GM19099 (cell line): ENCODE measurements at regions not wholly inside any gene's neighbourhood (a gene's known extent, or its start where the extent isn't known, plus 50 kb on each side); places are given as distances from the start of the nearest gene placed in this dataset.

ENCODE experiments used
- POLR2A ChIP-seq: IDR thresholded peaks from 3 replicates; pipeline ENCODE4 v1.6.1; 2011; ENCODE audit warnings: low read depth; ENCODE audit not compliant: insufficient read length; ENCODE audit errors: extremely low read depth

DNA sequence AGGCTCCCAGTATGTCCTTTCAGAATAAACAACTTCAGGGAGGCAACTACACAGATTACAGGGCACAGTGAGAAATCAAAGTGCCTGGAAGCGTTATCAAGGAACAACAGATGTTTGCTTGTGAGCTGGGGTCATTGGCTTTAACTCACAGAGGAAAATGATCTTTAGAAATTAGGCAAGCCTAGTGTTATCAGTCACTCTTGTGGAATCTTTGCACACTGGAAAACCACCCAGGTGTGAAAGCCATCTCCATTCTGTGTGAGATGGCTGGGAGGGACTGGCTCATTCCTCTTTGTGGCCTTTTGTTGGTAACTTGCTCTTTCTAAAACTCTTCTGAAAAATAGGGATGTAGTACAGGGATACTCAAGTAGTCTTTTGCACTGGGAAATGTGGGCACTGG lies 716.0 kb downstream of the XPNPEP1 start:
- TF ChIP-seq POLR2A, result no peak

DNA sequence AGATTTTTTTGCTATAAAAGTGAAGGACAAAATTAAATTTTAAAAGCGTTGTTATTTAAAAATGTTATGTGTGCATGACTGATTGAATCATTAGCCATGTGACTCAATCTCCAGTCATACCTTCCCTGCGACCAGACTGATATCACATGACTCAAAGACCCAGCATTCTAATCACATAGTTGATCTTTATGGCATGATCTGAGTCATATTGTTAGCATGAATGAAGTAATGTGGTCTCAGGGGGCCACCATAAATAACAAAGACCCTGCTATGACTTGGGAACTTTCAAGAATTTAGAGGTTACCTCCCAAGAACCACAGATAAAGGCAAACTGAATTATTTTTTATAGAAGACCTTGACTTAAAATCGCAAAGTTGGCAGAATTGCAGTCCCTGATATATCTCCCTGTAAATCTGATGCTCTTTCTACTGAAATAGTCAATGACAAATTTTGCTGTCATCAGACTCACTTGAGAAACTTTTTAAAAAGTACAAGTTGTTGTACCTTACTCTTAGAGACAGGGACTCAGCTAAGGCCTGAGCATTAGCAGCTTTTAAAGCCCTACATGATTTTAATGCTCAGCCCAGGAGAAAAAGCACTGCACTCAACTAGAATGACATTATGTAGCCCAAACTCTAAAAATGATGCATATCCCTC lies 717.3 kb downstream of the XPNPEP1 start:
- no peak for TF ChIP-seq POLR2A

DNA sequence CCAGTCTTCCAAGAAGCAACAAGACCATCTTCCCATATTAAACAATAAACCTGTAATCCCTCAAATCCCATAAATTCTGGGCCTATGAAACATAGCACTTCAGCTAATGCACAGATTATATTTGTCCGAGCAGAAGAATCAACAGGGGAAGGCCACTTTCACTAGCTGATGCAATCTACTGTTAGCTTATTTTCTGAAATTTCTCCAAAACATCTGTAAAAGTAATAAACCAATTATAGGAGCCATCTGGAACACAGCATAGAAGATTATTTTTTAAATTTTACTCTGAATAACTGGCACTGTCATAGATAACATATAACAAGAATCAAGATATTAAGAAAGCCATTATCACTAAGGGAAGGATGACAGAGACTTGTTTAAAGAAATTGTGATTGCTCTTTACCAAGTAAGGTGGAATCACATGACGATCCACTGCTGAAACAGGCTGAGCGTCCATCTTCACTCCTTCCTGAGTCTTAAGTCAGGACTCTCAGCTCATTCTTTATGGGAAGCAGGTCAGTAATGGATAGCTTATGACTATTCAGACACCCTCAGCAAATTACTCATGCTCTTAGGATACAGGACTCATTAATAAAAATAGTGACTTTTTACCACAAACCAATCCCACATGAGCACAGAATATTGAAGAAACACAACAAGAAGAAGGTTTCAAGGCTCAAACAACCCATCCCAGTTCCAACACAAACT lies 719.5 kb downstream of the XPNPEP1 start:
- no peak for TF ChIP-seq POLR2A

DNA sequence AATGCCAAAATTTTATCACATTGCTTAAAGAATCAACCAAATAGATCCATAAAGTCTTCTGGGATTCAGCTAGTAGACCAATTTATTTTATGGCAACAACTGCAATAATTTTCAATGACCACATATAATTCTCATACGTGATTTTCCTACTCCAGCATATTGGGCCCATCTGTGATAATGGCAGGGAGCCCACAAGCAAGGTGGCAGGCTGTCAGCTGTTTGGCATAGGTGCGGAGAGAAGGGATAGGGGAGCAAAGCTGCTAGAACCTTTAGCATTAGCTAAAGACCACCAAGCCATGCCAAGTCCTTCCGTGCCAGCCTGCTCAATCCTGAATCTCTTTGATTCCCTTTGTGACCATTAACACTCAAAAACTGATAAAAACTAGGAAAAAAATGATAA lies 721.2 kb downstream of the XPNPEP1 start:
- TF ChIP-seq POLR2A, result no peak

DNA sequence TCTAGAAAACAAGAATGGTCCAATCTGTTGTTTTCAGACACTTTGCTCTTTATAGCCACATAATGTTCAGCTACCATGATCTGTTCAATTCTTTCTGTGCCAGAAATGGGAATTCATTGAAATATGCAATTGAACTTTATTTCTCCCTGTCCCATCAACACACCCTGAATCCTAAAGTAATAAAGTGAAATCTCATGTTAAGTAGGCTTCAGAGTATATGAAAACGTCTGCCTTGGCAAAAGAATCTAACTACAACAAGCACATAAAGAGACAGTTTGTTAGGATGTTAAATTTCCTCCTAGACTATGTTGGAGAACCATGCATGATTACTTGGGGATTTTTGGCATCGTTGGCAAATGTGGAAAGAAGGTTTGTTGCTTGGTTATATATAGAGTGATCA lies 722.7 kb downstream of the XPNPEP1 start:
- TF ChIP-seq POLR2A, result no peak

DNA sequence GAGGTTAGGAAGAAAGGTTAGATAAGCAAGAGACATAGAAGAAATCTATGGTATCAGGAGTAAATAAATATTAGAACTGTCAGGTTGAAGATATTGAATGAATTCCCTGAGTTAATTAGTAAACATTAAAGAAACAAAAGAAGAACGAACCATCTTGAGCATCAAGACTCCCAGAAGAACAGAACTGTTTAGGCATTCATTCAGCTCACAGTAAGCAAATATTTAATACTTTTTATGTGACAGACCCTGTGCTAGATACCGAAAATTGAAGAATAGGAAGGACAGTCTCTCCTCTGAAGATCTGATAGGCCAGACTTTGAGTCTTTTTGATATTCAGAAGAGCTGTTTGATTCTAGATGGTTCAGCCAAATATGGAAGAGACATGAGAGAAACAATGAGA lies 731.5 kb downstream of the XPNPEP1 start:
- no peak for TF ChIP-seq POLR2A

DNA sequence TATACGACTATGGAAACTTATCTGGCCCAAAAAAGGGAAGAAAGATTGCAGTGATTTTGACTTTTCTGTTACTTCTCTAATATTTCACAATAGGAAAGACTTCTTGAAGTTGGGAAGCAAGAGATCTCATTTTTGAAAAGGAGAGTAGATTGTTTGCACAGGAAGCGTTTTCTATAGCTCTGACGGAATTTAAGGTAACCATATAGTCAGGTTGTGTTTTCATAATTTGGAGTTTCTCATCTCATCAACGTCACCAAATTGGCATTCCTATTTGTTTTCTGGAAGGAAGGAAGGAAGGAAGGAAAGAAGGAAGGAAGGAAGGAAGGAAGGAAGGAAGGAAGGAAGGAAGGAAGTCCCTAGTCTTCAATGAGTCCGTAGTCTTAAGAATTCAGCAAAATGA lies 732.0 kb downstream of the XPNPEP1 start:
- no peak for TF ChIP-seq POLR2A

DNA sequence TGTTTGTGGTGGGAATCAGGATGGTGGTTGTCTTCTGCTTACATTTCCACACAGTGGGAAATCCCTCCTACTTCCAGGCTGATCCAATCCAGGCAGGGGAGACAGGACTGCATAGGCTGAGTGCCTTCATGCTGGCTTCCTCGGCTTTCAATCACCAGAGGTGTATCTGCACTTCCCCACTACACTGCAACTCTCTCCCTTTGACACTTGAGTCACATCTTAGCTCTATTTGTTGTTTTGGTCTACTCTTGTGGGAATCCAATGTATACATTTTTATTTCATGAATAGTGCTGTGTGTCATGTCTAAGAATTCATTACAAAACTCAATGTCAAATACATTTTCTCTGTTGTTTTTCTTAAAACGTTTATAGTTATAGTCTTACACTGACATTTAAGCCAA lies 735.6 kb downstream of the XPNPEP1 start:
- TF ChIP-seq POLR2A, result no peak

DNA sequence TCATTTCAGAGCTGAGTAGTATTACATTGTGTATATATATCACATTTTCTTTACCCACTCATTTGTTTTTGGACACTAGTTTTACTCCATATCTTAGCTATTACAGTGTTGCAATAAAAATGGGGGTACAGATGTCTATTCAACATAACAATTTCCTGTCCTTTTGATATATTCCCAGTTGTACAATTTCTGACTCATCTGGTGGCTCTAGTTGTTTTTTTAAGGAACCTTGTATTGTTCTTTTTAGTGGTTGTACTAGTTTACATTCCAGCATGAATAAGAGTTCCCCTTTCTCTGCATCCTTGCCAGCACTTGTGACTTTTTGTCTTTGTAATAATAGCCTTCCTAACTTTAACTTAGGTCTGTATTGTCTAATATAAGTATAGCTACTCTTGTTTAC lies 739.9 kb downstream of the XPNPEP1 start:
- no peak for TF ChIP-seq POLR2A

DNA sequence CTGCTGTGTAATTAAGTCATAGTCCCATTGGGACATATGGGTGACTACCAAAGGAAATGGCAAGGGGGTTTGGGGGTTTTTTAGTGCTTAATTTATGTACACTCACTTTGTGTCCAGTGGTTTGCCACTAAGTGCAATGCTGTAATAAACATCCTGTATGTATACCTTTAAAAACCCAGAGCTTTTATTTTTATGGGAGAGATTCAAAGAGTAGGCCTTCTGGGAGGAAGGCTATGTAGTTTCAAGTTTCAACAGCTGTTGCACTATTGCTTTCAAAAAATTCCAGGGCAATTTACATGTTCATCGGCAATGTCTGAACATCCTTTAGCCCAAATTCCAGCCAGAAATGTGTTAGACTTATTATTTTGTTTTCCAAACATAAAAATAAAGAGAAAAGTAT lies 744.7 kb downstream of the XPNPEP1 start:
- TF ChIP-seq POLR2A, result no peak

DNA sequence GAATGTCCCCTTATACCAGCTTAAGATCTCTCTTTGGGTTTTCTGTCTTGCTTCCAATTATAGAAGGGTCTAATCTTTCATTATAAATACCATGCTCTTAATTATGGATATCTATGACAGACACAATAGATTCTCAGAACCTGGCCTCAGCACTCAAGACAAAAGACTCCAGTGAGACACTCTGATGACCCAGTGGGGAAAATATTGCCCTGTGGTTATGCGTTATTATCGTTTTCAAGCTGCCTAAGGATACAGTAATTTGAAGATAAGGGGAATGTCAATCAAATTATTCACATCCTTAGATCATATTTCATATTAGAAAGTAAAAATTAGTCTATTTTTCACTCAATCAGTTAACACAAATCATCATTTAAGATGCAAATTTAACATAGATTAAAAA lies 748.8 kb downstream of the XPNPEP1 start:
- no peak for TF ChIP-seq POLR2A

DNA sequence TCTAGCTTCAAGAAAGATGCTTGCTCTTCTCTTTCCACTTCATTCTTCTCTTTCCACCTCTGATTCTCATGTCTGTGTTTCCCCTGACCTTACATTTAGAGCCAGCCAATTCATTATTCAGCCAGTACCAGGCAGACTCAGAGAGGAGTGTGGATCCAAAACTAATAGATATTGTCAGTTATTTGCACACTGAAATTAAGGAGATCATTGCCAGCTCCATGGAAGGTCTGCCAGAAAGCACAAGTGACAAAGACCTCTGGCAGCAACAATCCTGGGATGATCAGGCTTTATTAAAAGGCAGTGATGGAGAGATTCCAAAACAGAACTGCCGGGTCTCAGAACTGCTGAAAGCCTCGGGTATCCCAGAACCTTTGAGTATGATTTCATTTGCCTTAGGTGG lies 749.4 kb downstream of the XPNPEP1 start:
- TF ChIP-seq POLR2A, result no peak

DNA sequence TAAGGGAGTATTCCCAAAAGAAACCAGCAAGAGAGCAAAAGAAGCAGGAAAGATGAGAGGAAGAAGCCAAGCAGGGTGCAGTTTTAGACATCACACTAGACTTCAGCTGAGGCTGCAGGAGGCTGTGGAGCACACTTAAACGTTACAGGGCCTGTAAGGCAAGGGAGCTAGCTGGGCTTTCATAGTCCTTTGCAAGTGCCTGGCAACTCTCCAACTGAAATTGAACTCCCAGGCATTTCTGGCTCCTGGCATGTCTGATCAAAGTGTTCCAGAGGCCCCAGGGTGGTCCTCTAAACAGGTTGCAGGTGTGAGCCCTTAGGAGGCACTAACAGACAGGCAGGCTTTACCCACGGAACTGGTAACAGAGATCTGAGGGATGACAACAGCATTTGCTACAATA lies 750.2 kb downstream of the XPNPEP1 start:
- TF ChIP-seq POLR2A, result no peak

DNA sequence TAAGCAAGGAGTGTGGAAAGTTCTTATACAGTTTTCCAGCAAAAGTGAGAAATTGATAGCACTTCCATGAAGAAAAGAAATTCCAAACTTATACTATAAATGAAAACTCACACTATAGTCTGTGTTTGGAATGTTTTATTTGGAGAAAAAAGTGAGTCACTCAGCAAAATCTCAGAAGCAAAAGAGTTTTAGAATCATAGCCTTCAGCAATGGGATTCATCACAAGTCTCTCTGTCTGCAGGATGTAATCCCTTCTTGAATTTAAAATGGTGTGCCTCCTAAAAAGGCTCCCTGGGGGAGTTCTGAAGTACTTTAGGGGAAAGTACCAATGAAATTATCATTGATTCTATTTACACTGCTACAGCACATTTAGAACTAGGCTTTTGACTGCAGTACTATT lies 756.4 kb downstream of the XPNPEP1 start:
- no peak for TF ChIP-seq POLR2A

DNA sequence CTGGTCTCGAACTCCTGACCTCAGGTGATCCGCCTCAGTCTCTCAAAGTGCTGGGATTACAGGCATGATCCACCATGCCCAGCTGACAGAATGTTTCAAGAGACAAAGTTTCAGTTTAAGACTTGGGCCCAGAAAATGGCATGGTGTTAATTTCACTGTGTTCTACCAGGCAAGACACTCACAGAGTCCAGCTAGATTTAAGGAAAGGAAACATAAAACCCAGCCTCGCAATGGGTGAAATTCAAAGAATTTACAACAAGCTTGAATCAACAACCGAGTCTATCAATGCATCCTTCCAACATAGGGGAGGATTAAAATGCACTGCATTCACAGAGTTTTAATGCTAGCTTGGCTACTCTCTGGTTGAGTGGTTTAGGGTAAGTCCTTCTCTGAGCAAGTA lies 764.0 kb downstream of the XPNPEP1 start:
- no peak for TF ChIP-seq POLR2A

DNA sequence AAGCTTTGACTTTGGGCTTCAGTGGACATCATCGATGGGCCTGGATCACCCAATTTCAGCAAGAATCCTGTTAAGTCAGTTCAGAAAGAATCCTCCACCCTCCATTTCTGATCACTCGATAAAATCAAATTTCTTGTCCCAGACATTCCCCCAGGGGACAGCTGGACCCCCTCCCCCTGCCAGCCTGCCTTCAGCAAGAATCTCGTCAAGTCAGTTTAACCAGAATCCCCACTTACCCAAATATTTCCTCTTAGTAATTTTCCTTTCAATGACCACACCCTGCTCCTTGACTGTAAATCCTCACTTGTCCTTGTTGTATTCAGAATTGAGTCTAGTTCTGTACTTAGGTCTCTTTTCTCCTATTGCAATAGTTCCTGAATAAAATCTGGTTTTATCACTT lies 766.9 kb downstream of the XPNPEP1 start:
- TF ChIP-seq POLR2A, result no peak

DNA sequence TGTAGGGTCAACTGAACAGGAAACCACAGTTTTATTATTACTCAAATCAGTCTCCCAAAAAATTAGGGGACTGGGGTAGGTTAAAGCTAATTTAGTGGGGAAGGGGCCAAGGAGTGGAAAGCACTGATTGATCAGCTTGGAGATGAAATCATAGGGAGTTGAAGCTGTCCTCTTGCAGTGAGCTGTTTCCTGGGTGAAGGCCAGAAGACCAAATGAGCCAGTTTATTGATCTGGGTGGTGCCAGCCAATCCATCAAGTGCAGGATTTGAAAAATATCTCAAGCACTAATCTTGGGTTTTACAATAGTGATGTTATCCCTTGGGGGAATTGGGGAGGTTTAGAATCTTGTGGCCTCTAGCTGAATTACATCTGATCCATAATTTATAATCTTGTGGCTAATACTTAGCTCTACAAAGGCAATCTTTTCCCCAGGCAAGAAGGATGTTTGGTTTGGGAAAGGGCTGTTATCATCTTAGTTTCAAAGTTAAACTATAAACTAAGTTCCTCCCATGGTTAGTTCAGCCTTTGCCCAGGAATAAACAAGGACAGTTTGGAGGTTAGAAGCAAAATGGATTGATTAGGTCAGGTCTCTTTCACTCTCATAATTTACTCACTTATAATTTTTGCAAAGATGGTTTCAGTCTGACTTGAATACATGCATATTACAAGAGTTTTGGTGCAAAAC lies 773.5 kb downstream of the XPNPEP1 start:
- no peak for TF ChIP-seq POLR2A

DNA sequence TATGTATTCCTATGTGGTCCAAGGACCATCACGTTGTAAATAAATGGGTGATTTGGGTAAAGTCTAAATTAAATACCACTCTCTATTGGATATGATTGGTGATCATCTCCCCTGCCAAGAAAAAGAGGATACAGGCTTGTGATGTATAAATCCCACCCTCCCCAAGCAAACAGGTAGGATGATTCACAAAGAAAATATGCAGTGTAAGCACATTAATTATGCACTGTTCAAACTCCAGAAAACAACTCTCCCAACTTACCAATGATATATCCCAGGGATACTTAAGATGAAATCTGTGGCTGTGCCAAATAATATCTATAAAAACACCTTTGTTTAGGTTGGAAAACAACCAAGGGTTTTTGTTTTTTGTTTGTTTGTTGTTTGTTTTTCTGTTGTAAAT lies 795.9 kb downstream of the XPNPEP1 start:
- no peak for TF ChIP-seq POLR2A
